ENCODE measurements at regions not wholly inside any gene's neighbourhood (a gene's known extent, or its start where the extent isn't known, plus 50 kb on each side); places are given as distances from the start of the nearest gene placed in this dataset.
"Not testable (repeated sequence)": the region's sequence is repeated elsewhere in the genome, so short reads cannot be mapped to it uniquely, and the experiment has no call there.

DNA sequence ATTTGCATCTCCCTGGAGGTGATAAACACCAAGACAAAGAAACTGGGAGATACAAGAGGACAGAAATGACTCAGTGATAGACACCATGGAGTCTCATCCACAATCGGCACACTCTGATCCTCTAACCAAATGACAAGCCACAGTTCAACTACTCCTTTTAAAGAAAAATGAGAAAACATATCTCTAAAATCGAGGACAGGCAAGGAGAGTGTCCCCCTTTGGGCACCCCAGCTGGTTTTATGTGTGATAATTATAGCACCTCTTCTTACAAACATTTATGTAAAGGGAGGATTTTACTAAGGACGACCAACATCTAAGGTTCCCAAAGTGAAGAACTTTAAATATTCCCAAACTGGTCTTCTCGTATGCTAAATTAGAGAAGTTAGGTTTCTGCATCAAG is 161.5 kb upstream of the TPTE start:
- not testable (repeated sequence) for DNase-seq, H3K36me3 ChIP-seq, H3K27me3 ChIP-seq, H3K9me3 ChIP-seq, H3K4me3 ChIP-seq

DNA sequence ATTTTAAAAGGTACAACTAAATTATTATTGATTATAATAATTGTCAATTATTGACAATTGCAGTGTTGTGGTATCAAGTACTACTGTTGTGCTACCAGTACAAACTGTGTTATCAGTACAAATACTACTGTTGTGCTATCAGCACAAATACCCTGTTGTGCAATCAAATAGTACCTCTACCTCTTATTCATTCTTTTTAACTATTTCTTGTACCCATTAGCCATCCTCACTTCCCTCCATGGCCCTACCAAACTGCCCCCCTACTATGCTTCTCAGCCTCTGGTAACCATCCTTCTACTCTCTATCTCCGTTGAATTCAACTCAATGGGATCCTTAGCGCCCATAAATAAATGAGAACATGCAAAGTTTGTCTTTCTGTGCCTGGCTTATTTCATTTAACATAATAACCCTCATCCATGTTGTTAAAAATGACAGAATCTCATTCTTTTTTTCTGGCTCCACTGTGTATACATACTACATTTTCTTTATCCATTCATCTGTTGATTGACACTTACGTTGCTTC is 160.1 kb upstream of the TPTE start:
- not testable (repeated sequence) for H3K4me3 ChIP-seq, H3K36me3 ChIP-seq, H3K27me3 ChIP-seq, DNase-seq, H3K9me3 ChIP-seq

DNA sequence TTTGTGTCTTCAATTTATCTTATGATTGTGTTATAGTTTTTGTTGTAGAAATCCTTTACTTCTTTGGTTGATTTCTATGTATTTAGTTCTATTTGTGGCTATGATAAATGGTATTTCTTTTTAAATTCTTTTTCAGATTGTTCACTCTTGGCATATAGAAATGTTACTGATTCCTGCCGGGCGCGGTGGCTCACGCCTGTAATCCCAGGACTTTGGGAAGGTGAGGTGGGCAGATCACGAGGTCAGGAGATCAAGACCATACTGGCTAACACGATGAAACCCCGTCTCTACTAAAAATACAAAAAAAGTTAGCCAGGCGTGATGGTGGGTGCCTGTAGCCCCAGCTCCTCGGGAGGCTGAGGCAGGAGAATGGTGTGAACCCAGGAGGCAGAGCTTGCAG is 158.6 kb upstream of the TPTE start:
- H3K4me3 ChIP-seq, H3K27me3 ChIP-seq, H3K36me3 ChIP-seq, DNase-seq, H3K9me3 ChIP-seq: not testable (repeated sequence)

DNA sequence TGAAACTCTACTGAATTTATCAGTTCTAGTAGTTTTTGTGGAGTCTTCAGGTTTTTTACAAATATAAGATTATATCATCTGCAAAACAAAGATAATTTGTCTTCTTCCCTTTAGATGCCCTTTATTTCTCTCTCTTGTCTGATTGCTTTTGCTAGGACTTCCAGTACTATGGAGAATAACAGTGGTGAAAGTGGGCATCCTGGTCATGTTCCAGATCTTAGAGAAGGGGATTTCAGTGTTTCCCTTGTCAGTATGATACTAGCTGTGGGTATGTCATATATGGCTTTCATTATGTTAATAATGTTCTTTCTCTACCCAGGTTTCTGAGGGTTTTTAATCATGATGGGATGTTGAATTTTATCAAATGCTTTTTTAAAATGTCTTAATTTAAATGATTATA is 158.1 kb upstream of the TPTE start:
- not testable (repeated sequence) for H3K36me3 ChIP-seq, H3K9me3 ChIP-seq, H3K4me3 ChIP-seq, H3K27me3 ChIP-seq, DNase-seq

DNA sequence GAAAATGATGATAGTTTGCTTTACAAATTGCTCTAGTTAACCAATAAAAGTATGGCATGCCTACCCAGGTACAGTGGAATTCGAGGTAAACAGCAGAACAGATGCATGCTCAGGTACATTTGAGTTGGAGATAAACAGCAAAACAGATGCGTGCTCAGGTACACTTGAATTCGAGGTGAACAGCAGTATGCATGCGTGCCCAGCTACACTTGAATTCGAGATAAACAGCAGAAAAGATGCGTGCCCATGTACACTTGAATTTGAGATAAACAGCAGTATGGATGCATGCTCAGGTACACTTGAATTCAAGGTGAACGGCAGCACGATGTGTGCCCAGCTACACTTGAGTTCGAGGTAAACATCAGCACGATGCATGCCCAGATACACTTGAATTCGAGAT is 155.2 kb upstream of the TPTE start:
- H3K4me3 ChIP-seq, H3K27me3 ChIP-seq, H3K36me3 ChIP-seq, DNase-seq, H3K9me3 ChIP-seq: not testable (repeated sequence)

DNA sequence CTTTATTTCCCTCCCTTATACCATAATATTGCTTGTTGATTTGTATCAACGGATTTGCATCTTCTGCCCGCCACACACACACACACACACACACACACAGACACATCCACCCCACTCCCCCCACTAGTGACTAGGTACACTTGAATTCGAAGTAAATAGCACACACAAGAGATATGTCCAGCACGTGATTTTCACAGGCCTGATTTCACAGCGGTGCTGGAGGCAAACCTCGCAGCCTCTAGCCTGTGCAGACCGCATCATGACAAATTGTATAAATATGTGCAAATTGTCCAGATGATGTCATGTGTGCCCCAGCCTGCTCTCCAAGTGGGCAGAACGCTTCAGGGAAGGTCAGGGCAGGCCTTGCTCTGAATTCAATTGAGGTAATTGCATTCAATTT is 153.8 kb upstream of the TPTE start:
- H3K4me3 ChIP-seq, H3K9me3 ChIP-seq, H3K36me3 ChIP-seq, H3K27me3 ChIP-seq: not testable (repeated sequence)
- DNase-seq, result peak; percentile 62

DNA sequence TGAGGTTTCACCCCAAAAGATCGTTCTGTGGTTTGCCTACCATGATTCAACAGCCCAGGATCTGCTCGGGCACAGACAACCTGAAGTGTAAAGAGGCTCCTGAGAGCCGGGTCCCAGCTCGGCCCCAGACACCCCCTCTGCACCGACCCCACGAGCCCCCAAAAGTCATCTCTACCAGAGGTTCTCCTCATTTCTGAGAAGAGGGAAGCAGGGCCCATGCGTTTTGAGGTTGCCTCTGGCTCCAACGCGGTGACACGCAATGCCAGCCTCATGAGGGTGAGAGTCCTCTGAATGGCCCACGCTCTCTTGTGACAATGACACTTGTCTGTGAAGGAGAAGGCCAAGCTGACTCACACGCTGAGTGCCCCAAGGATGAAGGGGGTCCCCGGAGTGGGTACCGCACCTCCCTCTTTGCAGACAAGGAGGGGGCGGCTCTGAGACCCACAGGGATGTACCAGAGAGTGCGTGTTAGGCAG is 153.0 kb upstream of the TPTE start:
- H3K36me3 ChIP-seq, H3K4me3 ChIP-seq, DNase-seq, H3K27me3 ChIP-seq, H3K9me3 ChIP-seq: not testable (repeated sequence)

DNA sequence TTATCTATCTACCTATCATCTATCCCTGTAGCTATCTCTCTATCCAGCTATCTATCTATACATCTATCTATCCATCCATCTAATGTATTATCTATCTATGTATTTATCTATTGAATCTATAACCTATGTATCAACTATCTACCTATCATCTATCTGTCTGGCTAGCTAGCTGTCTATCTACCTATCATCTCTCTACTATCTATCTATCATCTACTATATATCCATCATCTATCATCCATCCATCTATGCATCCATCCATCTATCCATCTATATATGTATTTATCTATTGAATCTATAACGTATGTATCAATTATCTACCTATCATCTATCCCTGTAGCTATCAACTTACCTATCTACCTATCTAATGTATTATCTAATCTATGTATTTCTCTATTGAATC is 152.1 kb upstream of the TPTE start:
- not testable (repeated sequence) for H3K9me3 ChIP-seq, H3K4me3 ChIP-seq, H3K27me3 ChIP-seq, H3K36me3 ChIP-seq, DNase-seq

DNA sequence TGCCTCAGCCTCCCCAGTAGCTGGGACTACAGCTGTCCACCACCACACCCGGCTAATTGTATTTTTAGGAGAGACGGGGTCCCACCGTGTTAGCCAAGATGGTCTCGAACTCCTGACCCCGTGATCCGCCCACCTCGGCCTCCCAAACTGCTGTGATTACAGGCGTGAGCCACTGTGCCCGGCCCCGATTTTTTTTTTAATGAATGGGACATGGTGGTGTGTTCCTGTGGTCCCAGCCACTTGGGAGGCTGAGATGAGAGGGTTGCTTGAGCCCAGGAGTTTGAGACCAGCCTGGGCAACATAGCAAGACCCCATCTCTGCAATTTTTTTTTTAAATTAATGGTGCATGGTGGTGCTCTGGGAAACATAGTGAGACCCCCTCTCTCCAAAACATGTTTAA is 143.6 kb upstream of the TPTE start:
- H3K9me3 ChIP-seq, H3K4me3 ChIP-seq, DNase-seq, H3K36me3 ChIP-seq, H3K27me3 ChIP-seq: not testable (repeated sequence)

DNA sequence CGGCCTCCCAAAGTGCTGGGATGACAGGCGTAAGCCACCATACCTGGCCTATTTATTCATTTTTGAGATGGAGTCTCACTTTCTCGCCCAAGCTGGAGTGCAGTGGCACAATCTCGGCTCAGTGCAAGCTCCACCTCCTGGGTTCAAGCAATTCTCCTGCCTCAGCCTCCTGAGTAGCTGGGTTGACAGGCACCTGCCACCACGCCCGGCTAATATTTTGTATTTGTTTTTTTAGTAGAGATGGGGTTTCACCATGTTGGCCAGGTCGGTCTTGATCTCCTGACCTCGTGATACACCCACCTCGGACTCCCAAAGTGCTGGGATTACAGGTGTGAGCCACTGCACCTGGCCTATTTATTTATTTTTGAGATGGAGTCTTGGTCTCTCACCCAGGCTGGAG is 141.6 kb upstream of the TPTE start:
- H3K36me3 ChIP-seq, DNase-seq, H3K9me3 ChIP-seq: not testable (repeated sequence)

DNA sequence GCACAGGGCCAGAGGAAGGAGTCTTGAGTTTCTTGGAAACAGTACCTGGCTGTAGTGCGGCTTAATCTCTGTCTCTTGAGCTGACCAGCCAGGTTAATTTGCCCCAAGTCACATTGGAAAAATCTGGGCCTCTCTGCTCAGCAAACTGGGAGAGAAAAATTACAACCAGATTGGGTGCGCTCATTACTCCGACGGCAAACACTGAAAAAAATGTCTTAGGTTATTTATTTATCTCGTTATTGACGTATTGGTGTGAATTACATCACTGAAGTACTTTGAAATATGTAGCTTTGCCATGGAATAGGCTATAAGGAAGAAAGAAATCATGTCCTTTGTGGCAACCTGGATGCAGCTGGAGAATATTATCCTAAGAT is 139.7 kb upstream of the TPTE start:
- H3K27me3 ChIP-seq, H3K36me3 ChIP-seq, H3K4me3 ChIP-seq, H3K9me3 ChIP-seq, DNase-seq: not testable (repeated sequence)

More for the DNA sequence above, 141.6 kb upstream of the TPTE start:
- not testable (repeated sequence) for H3K4me3 ChIP-seq, H3K27me3 ChIP-seq

DNA sequence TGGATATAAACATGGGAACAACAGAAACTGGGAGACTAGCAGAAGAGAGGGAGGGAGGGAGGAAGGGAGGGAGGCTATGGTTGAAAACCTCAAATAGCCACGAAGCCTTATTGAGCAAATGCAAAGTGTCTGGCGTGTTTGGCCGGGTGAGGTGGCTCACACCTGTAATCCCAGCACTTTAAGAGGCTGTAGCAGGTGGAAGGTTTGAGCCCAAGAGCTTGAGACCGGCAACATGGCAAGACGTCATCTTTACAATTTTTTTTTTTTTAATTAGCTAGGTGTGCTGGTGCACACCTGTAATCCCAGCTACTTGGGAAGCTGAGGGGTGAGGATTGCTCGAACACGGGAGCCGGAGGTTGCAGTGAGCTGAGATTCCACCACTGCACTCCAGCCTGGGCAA is 139.2 kb upstream of the TPTE start:
- not testable (repeated sequence) for DNase-seq, H3K36me3 ChIP-seq, H3K9me3 ChIP-seq, H3K4me3 ChIP-seq, H3K27me3 ChIP-seq

DNA sequence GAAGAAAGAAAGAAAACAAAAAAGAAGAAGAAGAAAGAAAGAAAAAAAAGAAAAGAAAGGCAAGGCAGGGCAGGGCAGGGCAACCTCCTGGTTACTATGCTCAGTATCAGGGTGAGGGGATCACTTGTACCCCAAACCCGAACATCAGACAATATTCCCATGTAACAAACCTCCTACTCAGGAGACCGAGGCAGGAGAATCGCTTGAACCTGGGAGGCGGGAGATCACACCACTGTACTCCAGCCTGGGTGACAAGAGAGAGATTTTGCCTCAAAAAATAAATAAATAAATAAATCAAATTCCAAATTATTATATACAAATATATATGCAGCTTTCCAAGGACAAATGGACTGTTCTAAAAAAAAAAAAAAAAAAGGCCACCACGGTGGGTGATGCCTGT is 138.8 kb upstream of the TPTE start:
- not testable (repeated sequence) for H3K27me3 ChIP-seq, H3K9me3 ChIP-seq, DNase-seq, H3K4me3 ChIP-seq, H3K36me3 ChIP-seq

DNA sequence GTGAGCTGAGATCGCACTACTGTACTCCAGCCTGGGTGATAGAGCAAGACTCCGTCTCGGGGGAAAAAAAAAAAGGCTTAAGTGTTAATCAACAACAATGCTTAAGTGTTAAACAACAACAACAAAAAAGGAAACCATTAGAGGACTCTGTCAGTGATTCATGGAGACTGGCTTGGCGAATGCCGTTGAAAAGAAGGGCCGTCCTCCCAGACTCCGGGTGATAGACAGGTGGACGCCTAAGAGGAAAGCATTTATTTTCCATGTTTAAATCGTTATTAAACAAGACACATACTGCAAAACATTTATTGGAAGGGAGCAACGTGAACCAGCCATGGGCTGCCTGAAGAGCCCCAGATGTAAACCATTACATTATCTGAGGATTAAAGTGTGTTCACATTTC is 137.8 kb upstream of the TPTE start:
- DNase-seq, H3K36me3 ChIP-seq, H3K9me3 ChIP-seq, H3K27me3 ChIP-seq, H3K4me3 ChIP-seq: not testable (repeated sequence)

DNA sequence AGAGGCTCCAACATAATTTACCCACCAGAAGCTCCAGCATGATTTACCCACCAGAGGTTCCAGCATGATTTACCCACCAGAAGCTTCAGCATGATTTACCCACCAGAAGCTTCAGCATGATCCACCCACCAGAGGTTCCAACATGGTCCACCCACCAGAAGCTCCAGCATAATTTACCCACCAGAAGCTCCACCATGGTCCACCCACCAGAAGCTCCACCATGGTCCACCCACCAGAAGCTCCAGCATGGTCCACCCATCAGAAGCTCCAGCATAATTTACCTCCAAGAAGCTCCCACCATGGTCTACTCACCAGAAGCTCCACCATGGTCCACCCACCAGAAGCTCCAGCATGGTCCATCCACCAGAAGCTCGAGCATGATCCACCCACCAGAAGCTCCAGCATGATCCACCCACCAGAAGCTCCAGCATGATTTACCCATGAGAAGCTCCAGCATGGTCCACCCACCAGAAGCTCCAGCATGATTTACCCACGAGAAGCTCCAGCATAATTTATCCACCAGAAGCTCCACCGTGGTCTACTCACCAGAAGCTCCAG is 137.0 kb upstream of the TPTE start:
- H3K4me3 ChIP-seq, DNase-seq, H3K9me3 ChIP-seq, H3K36me3 ChIP-seq, H3K27me3 ChIP-seq: not testable (repeated sequence)

DNA sequence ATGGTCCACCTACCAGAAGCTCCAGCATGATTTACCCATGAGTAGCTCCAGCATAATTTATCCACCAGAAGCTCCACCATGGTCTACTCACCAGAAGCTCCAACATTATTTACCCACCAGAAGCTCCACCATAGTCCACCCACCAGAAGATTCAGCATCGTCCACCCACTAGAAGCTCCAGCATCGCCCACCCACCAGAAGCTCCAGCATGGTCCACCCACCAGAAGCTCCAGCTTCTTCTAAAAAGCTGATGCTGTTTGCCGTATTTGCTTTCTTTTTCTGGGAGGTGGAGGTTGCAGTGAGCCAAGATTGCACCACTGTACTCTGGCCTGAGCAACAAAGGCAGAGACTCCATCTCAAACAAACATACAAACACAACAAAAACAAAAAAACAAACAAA is 136.2 kb upstream of the TPTE start:
- H3K36me3 ChIP-seq, DNase-seq, H3K9me3 ChIP-seq, H3K4me3 ChIP-seq, H3K27me3 ChIP-seq: not testable (repeated sequence)

DNA sequence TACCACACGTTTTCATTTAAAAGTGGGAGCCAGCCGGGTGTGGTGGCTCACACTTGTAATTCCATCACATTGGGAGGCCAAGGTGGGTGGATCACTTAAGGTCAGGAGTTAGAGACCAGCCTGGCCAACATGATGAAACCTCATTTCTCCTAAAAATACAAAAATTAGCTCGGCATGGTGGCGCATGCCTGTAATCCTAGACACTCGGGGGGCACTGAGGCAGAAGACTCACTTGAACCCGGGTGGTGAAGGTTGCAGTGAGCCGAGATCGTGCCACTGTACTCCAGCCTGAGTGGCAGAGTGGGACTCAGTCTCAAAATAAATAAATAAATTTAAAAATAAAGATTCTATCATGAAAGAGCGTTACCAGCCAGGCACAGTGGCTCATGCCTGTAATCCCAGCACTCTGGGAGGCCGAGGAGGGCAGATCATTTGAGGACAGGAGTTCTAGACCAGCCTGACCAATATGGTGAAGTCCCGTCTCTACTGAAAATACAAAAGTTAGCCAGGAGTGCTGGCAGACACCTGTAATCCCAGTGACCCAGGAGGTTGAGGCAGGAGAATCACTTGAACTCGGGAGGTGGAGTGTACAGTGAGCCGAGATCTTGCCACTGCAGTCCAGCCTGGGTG is 135.4 kb upstream of the TPTE start:
- H3K27me3 ChIP-seq, H3K36me3 ChIP-seq, H3K9me3 ChIP-seq, H3K4me3 ChIP-seq, DNase-seq: not testable (repeated sequence)

DNA sequence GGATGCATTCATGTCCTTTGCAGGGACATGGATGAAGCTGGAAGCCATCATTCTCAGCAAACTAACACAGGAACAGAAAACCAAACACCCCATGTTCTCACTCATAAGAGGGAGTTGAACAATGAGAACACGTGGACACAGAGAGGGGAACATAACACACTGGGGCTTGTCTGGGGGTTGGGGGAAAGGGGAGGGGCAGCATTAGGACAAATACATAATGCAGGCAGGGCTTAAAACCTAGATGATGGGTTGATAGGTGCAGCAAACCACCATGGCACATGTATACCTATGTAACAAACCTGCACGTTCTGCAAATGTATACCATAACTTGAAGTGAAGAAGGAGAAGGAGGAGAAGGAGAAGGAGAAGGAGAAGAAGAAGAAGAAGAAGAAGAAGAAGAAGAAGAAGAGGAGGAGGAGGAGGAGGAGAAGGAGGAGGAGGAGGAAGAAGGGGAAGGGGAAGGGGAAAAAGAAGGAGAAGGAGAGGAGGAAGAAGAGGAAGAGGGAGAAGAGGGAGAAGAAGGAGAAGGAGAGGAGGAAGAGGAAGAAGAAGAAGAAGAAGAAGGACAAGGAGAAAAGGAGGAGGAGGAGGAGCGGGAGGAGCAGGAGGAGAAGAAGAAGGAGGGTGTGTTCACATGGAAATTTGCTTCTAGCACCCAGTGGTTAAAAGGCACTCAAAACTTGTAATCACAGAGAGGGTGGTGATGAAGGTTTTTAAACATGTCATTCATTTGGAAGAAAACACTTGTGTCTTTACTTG is 133.5 kb upstream of the TPTE start:
- not testable (repeated sequence) for H3K27me3 ChIP-seq, H3K9me3 ChIP-seq, H3K4me3 ChIP-seq, H3K36me3 ChIP-seq, DNase-seq
